WTC11 (cell line): ENCODE measurements at regions not wholly inside any gene's neighbourhood (a gene's known extent, or its start where the extent isn't known, plus 50 kb on each side); places are given as distances from the start of the nearest gene placed in this dataset.

Source experiments
- ATAC-seq: fragments of 200-7000 bp; cut with Tn5 transposase; 2 replicates; pipeline ENCODE4 v1.10.0; 2021; ENCODE audit warnings: mild to moderate bottlenecking, moderate library complexity
- CTCF ChIA-PET: fragments of 300-600 bp; sonication (Branson Sonifier 250); formaldehyde crosslinking; loops from one replicate; lab custom pipeline; 2021; ENCODE audit warnings: antibody characterized with exemption; lab: Charles Lee
- POLR2A ChIA-PET: fragments of 350-600 bp; sonication (Branson Sonifier 250); formaldehyde crosslinking; loops from one replicate; lab custom pipeline; 2021; ENCODE audit warnings: antibody characterized with exemption; lab: Charles Lee
- DNase-seq: peaks from one replicate; pipeline ENCODE4 v3.0.0; 2021; ENCODE audit warnings: low spot score
- H3K27ac Mint-ChIP-seq: 2 replicates; pipeline ENCODE4 v1.8.0; 2021; ENCODE audit warnings: mixed read lengths
- H3K27me3 Mint-ChIP-seq: 2 replicates; pipeline ENCODE4 v1.8.0; 2021; ENCODE audit warnings: low read depth, mild to moderate bottlenecking, moderate library complexity, mixed read lengths
- H3K36me3 Mint-ChIP-seq: 2 replicates; pipeline ENCODE4 v1.8.0; 2021; ENCODE audit warnings: mixed read lengths
- H3K4me1 Mint-ChIP-seq: 2 replicates; pipeline ENCODE4 v1.8.0; 2022; ENCODE audit warnings: mixed read lengths
- H3K4me3 Mint-ChIP-seq: 2 replicates; pipeline ENCODE4 v1.8.0; 2021; ENCODE audit warnings: mild to moderate bottlenecking, moderate library complexity, mixed read lengths
- H3K9me3 Mint-ChIP-seq: 2 replicates; pipeline ENCODE4 v1.8.0; 2021; ENCODE audit warnings: mixed read lengths
- ESRRA ChIP-seq: sonication (generic); formaldehyde crosslinking; IDR thresholded peaks from 2 replicates; pipeline ENCODE4 v1.8.1; 2022; ENCODE audit warnings: mild to moderate bottlenecking, missing genetic modification reagents, borderline replicate concordance
- GABPB1 ChIP-seq: sonication (generic); formaldehyde crosslinking; IDR thresholded peaks from 2 replicates; pipeline ENCODE4 v1.8.1; 2023; ENCODE audit warnings: mild to moderate bottlenecking, missing genetic modification reagents
- KAT7 ChIP-seq: sonication (generic); formaldehyde crosslinking; IDR thresholded peaks from 2 replicates; pipeline ENCODE4 v1.8.1; 2023; ENCODE audit warnings: missing genetic modification reagents, mild to moderate bottlenecking, borderline replicate concordance
- MYBL2 ChIP-seq: sonication (generic); formaldehyde crosslinking; IDR thresholded peaks from 2 replicates; pipeline ENCODE4 v1.8.1; 2023; ENCODE audit warnings: mild to moderate bottlenecking, moderate library complexity, missing genetic modification reagents
- NFATC4 ChIP-seq: fragments of 250-450 bp; sonication (Bioruptor Pico); IDR thresholded peaks from 2 replicates; pipeline ENCODE4 v1.9.0; 2021; ENCODE audit warnings: mild to moderate bottlenecking
- NR2C2 ChIP-seq: sonication (generic); formaldehyde crosslinking; IDR thresholded peaks from 2 replicates; pipeline ENCODE4 v1.8.0; 2022; ENCODE audit warnings: mild to moderate bottlenecking, missing genetic modification reagents
- NR3C1 ChIP-seq: sonication (generic); formaldehyde crosslinking; conservative IDR thresholded peaks from 2 replicates; pipeline ENCODE4 v1.8.1; 2023; ENCODE audit warnings: low read depth, mild to moderate bottlenecking, missing genetic modification reagents
- OVOL2 ChIP-seq: fragments of 250-450 bp; sonication (Bioruptor Pico); IDR thresholded peaks from 2 replicates; pipeline ENCODE4 v1.9.0; 2021; ENCODE audit warnings: mild to moderate bottlenecking, borderline replicate concordance
- PRRX2 ChIP-seq: fragments of 250-450 bp; sonication (Bioruptor Pico); IDR thresholded peaks from 2 replicates; pipeline ENCODE4 v1.8.0; 2021; ENCODE audit warnings: mild to moderate bottlenecking
- SMAD4 ChIP-seq: sonication (generic); formaldehyde crosslinking; IDR thresholded peaks from 2 replicates; pipeline ENCODE4 v1.8.0; 2022; ENCODE audit warnings: mild to moderate bottlenecking, missing genetic modification reagents
- TCF7 ChIP-seq: sonication (generic); formaldehyde crosslinking; IDR thresholded peaks from 2 replicates; pipeline ENCODE4 v1.8.0; 2022; ENCODE audit warnings: mild to moderate bottlenecking, low read depth, missing genetic modification reagents, moderate library complexity
- TEAD1 ChIP-seq: sonication (generic); formaldehyde crosslinking; IDR thresholded peaks from 2 replicates; pipeline ENCODE4 v1.8.0; 2022; ENCODE audit warnings: mild to moderate bottlenecking, missing genetic modification reagents
- ZNF121 ChIP-seq: sonication (generic); formaldehyde crosslinking; IDR thresholded peaks from 2 replicates; pipeline ENCODE4 v1.8.0; 2023; ENCODE audit warnings: missing genetic modification reagents
- ZNF396 ChIP-seq: fragments of 250-450 bp; sonication (Bioruptor Pico); IDR thresholded peaks from 2 replicates; pipeline ENCODE4 v1.8.0; 2021; ENCODE audit warnings: mild to moderate bottlenecking, moderate library complexity, borderline replicate concordance
- TF ChIP-seq, protein P1 (sequence below): sonication (generic); formaldehyde crosslinking; IDR thresholded peaks from 2 replicates; pipeline ENCODE4 v1.8.0; 2023; ENCODE audit warnings: missing genetic modification reagents, mild to moderate bottlenecking, borderline replicate concordance
- TF ChIP-seq, protein P2 (sequence below): sonication (generic); formaldehyde crosslinking; IDR thresholded peaks from 2 replicates; pipeline ENCODE4 v1.8.1; 2022; ENCODE audit warnings: missing genetic modification reagents, borderline replicate concordance
- TF ChIP-seq, protein P3 (sequence below): fragments of 250-450 bp; sonication (Bioruptor Pico); IDR thresholded peaks from 2 replicates; pipeline ENCODE4 v1.9.0; 2021; ENCODE audit warnings: moderate library complexity, mild to moderate bottlenecking, inconsistent platforms, borderline replicate concordance
- TF ChIP-seq, protein P4 (sequence below): sonication (generic); formaldehyde crosslinking; IDR thresholded peaks from 2 replicates; pipeline ENCODE4 v1.8.0; 2022; ENCODE audit warnings: mild to moderate bottlenecking, missing genetic modification reagents
- TF ChIP-seq, protein P5 (sequence below): sonication (generic); formaldehyde crosslinking; IDR thresholded peaks from 2 replicates; pipeline ENCODE4 v1.8.1; 2023; ENCODE audit warnings: mild to moderate bottlenecking, missing genetic modification reagents
- TF ChIP-seq, protein P6 (sequence below): sonication (generic); formaldehyde crosslinking; IDR thresholded peaks from 2 replicates; pipeline ENCODE4 v1.8.1; 2023; ENCODE audit warnings: mild to moderate bottlenecking, missing genetic modification reagents, moderate library complexity

DNA sequence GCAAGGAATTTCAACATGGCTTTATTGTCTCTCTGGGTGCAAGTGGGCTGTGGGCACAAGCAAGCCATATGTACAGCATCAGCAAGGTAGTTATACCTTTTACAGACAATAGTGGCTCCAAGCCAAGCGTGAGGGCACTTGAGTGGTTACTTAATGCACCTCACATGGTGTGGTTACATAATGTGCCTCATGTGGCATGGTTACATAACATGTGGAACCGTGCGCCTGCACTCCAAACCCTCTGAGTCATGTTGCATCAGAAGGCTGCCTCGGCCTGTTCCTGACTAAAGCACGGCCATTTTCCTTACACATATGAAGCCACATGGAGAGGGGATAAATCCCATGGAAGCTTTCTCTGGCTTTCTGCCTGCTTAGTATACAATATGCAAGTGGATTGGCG is 150.9 kb downstream of the OSTF1 start:
- ATAC-seq = no peak
- no peaks in the 10 kb centered on the region for H3K27me3 Mint-ChIP-seq
- ChIA-PET CTCF (interaction anchor here (1.3 kb wide), 1 partner anchor 10 kb away, joined by 7 read pairs; no protein-coding TSS in a partner anchor), POLR2A (interaction anchor here (0.6 kb wide), 1 partner anchor 1258 kb away, joined by 3 read pairs; no protein-coding TSS in a partner anchor)
- peak; percentile 98 for TF ChIP-seq GABPB1 (CRISPR knock-in tag)
- TF ChIP-seq TEAD1 = no peak
- H3K36me3 Mint-ChIP-seq = peaks cover 15% of the 10 kb centered on the region
- peaks cover 19% of the 10 kb centered on the region for H3K9me3 Mint-ChIP-seq
- H3K27ac Mint-ChIP-seq = no peak overlapping the region
- no peak overlapping the region for H3K4me3 Mint-ChIP-seq
- DNase-seq = no peak
- no peaks in the 10 kb centered on the region for H3K4me1 Mint-ChIP-seq

DNA sequence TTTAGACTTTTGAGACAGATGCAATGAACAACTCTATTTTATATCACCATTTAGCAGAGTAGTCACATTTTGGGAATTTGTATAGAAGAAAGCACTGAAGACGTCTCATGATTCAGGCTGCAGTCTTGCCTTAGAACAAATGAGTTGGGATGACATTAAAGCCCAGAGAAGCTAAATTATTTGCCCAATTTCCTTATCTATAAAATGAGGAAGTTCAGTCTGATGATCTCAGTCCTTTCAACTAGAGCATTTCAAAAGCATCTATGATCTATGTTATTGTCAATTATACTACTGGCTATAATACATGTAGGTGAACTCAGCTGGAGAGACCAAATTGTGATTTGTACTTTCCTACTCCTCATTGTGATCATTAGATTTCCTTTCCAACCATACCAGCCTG is 154.1 kb downstream of the OSTF1 start:
- no peak overlapping the region for H3K4me3 Mint-ChIP-seq
- ATAC-seq (no peak), DNase-seq (no peak)
- no peaks in the 10 kb centered on the region for H3K27me3 Mint-ChIP-seq
- peaks cover 25% of the 10 kb centered on the region for H3K9me3 Mint-ChIP-seq
- H3K36me3 Mint-ChIP-seq = peaks cover 23% of the 10 kb centered on the region
- H3K4me1 Mint-ChIP-seq = 0 out of 2 replicates have a peak, but pooled peaks cover 4% of the 10 kb centered on the region
- no peak for TF ChIP-seq ZNF121 (CRISPR knock-in tag)
- no peak for TF ChIP-seq SMAD4 (CRISPR knock-in tag)
- no peak for TF ChIP-seq TCF7 (CRISPR knock-in tag)
- no peak for TF ChIP-seq NFATC4 (CRISPR knock-in tag)
- TF ChIP-seq ESRRA (CRISPR knock-in tag) = no peak
- TF ChIP-seq, protein P1, sequence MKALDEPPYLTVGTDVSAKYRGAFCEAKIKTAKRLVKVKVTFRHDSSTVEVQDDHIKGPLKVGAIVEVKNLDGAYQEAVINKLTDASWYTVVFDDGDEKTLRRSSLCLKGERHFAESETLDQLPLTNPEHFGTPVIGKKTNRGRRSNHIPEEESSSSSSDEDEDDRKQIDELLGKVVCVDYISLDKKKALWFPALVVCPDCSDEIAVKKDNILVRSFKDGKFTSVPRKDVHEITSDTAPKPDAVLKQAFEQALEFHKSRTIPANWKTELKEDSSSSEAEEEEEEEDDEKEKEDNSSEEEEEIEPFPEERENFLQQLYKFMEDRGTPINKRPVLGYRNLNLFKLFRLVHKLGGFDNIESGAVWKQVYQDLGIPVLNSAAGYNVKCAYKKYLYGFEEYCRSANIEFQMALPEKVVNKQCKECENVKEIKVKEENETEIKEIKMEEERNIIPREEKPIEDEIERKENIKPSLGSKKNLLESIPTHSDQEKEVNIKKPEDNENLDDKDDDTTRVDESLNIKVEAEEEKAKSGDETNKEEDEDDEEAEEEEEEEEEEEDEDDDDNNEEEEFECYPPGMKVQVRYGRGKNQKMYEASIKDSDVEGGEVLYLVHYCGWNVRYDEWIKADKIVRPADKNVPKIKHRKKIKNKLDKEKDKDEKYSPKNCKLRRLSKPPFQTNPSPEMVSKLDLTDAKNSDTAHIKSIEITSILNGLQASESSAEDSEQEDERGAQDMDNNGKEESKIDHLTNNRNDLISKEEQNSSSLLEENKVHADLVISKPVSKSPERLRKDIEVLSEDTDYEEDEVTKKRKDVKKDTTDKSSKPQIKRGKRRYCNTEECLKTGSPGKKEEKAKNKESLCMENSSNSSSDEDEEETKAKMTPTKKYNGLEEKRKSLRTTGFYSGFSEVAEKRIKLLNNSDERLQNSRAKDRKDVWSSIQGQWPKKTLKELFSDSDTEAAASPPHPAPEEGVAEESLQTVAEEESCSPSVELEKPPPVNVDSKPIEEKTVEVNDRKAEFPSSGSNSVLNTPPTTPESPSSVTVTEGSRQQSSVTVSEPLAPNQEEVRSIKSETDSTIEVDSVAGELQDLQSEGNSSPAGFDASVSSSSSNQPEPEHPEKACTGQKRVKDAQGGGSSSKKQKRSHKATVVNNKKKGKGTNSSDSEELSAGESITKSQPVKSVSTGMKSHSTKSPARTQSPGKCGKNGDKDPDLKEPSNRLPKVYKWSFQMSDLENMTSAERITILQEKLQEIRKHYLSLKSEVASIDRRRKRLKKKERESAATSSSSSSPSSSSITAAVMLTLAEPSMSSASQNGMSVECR (CRISPR knock-in tag) = no peak
- no peak for TF ChIP-seq MYBL2 (CRISPR knock-in tag)
- TF ChIP-seq, protein P2, sequence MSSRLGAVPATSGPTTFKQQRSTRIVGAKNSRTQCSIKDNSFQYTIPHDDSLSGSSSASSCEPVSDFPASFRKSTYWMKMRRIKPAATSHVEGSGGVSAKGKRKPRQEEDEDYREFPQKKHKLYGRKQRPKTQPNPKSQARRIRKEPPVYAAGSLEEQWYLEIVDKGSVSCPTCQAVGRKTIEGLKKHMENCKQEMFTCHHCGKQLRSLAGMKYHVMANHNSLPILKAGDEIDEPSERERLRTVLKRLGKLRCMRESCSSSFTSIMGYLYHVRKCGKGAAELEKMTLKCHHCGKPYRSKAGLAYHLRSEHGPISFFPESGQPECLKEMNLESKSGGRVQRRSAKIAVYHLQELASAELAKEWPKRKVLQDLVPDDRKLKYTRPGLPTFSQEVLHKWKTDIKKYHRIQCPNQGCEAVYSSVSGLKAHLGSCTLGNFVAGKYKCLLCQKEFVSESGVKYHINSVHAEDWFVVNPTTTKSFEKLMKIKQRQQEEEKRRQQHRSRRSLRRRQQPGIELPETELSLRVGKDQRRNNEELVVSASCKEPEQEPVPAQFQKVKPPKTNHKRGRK (CRISPR knock-in tag) = no peak
- TF ChIP-seq OVOL2 (CRISPR knock-in tag) = no peak
- no peak for TF ChIP-seq NR3C1 (CRISPR knock-in tag)
- TF ChIP-seq, protein P3, sequence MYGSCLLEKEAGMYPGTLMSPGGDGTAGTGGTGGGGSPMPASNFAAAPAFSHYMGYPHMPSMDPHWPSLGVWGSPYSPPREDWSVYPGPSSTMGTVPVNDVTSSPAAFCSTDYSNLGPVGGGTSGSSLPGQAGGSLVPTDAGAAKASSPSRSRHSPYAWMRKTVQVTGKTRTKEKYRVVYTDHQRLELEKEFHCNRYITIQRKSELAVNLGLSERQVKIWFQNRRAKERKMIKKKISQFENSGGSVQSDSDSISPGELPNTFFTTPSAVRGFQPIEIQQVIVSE (CRISPR knock-in tag) = no peak
- no peak for TF ChIP-seq PRRX2 (CRISPR knock-in tag)
- TF ChIP-seq, protein P4, sequence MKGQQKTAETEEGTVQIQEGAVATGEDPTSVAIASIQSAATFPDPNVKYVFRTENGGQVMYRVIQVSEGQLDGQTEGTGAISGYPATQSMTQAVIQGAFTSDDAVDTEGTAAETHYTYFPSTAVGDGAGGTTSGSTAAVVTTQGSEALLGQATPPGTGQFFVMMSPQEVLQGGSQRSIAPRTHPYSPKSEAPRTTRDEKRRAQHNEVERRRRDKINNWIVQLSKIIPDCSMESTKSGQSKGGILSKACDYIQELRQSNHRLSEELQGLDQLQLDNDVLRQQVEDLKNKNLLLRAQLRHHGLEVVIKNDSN (CRISPR knock-in tag) = no peak
- TF ChIP-seq, protein P5, sequence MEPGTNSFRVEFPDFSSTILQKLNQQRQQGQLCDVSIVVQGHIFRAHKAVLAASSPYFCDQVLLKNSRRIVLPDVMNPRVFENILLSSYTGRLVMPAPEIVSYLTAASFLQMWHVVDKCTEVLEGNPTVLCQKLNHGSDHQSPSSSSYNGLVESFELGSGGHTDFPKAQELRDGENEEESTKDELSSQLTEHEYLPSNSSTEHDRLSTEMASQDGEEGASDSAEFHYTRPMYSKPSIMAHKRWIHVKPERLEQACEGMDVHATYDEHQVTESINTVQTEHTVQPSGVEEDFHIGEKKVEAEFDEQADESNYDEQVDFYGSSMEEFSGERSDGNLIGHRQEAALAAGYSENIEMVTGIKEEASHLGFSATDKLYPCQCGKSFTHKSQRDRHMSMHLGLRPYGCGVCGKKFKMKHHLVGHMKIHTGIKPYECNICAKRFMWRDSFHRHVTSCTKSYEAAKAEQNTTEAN (CRISPR knock-in tag) = no peak
- TF ChIP-seq, protein P6, sequence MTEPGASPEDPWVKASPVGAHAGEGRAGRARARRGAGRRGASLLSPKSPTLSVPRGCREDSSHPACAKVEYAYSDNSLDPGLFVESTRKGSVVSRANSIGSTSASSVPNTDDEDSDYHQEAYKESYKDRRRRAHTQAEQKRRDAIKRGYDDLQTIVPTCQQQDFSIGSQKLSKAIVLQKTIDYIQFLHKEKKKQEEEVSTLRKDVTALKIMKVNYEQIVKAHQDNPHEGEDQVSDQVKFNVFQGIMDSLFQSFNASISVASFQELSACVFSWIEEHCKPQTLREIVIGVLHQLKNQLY (CRISPR knock-in tag) = no peak
- TF ChIP-seq KAT7 (CRISPR knock-in tag) = no peak
- no peak for TF ChIP-seq NR2C2 (CRISPR knock-in tag)
- TF ChIP-seq ZNF396 (CRISPR knock-in tag) = no peak
- CTCF ChIA-PET = interaction anchor here (1.2 to 1.5 kb wide), 3 partner anchors 44 to 624 kb away, joined by 4 read pairs; no protein-coding TSS in a partner anchor
- POLR2A ChIA-PET = no interaction called here
- no peak overlapping the region for H3K27ac Mint-ChIP-seq
